B cell (primary cell): ENCODE measurements at regions not wholly inside any gene's neighbourhood (a gene's known extent, or its start where the extent isn't known, plus 50 kb on each side); places are given as distances from the start of the nearest gene placed in this dataset.

ENCODE experiments used
- ATAC-seq: fragments of 200-7000 bp; cut with Tn5 transposase; one replicate; pipeline ENCODE4 v1.10.0; 2021; ENCODE audit warnings: low read depth, mild to moderate bottlenecking, moderate number of reproducible peaks, moderate library complexity
- CTCF ChIA-PET: fragments of 350-600 bp; sonication (Branson Sonifier 250); formaldehyde crosslinking; loops from one replicate; lab custom pipeline; 2021; ENCODE audit warnings: antibody characterized with exemption, inconsistent platforms; lab: Charles Lee
- POLR2A ChIA-PET: fragments of 350-600 bp; sonication (Branson Sonifier 250); formaldehyde crosslinking; loops from one replicate; lab custom pipeline; 2021; ENCODE audit warnings: antibody characterized with exemption; lab: Charles Lee
- DNase-seq: peaks from one replicate; pipeline ENCODE4 v3.0.0; 2013
- H2AFZ ChIP-seq: 2 replicates; pipeline ENCODE4 v1.6.1; 2012; ENCODE audit warnings: mild to moderate bottlenecking, low read depth, low read length; ENCODE audit not compliant: insufficient read depth, poor library complexity, severe bottlenecking
- H3K27ac ChIP-seq, 2 donors: 1 replicate in 1 of 2; 2 replicates in 1 of 2; pipeline ENCODE4 v1.5.1; 2012 to 2013; ENCODE audit warnings: low read length in 2 of 2, mild to moderate bottlenecking in 2 of 2, moderate library complexity in 1 of 2
- H3K27me3 ChIP-seq, 4 experiments: fragments of 200-600 bp in 1 of 4; sonication (generic) in 1 of 4; replicated peaks in 1 of 4; 1 replicate in 2 of 4; 2 replicates in 2 of 4; pipeline versions ENCODE4 v1.6.1 to v1.7.0; 2013 to 2016; ENCODE audit warnings: low read length in 3 of 4, mild to moderate bottlenecking in 2 of 4, mixed read lengths in 1 of 4, moderate library complexity in 1 of 4; ENCODE audit not compliant: insufficient read depth in 4 of 4, control insufficient read depth in 3 of 4; ENCODE audit errors: control extremely low read depth in 1 of 4
- H3K36me3 ChIP-seq, 2 experiments: replicated peaks in 1 of 2; 1 replicate in 1 of 2; 2 replicates in 1 of 2; pipeline versions ENCODE4 v1.6.1 to v1.7.1; 2013; ENCODE audit warnings: low read length in 1 of 2; ENCODE audit not compliant: insufficient read depth in 2 of 2, control insufficient read depth in 1 of 2; ENCODE audit errors: control extremely low read depth in 1 of 2, extremely low read depth in 1 of 2
- H3K4me1 ChIP-seq, 2 donors: fragments of 200-600 bp in 1 of 2; sonication (generic) in 1 of 2; 1 replicate in 1 of 2; 2 replicates in 1 of 2; pipeline versions ENCODE4 v1.5.1 to v1.6.1; 2013 to 2017; ENCODE audit warnings: low read length in 2 of 2; ENCODE audit not compliant: control insufficient read depth in 2 of 2, insufficient read depth in 2 of 2
- H3K4me2 ChIP-seq: replicated peaks from 2 replicates; pipeline ENCODE3; 2012; ENCODE audit warnings: mild to moderate bottlenecking, low read depth, low read length; ENCODE audit not compliant: poor library complexity, severe bottlenecking
- H3K4me3 ChIP-seq, 5 experiments: fragments of 200-600 bp in 1 of 5; sonication (generic) in 1 of 5; 1 replicate in 3 of 5; 2 replicates in 2 of 5; pipeline versions ENCODE4 v1.5.1 to v1.7.0; 2011 to 2016; ENCODE audit warnings: low read length in 4 of 5, mild to moderate bottlenecking in 4 of 5, low read depth in 2 of 5, control low read depth in 1 of 5, moderate library complexity in 1 of 5; ENCODE audit not compliant: insufficient read depth in 1 of 5; ENCODE audit errors: control extremely low read depth in 1 of 5, extremely low read depth in 1 of 5
- H3K79me2 ChIP-seq: fragments of 200-600 bp; sonication (generic); one replicate; pipeline ENCODE4 v1.6.0; 2016; ENCODE audit warnings: low read length; ENCODE audit not compliant: control insufficient read depth, insufficient read depth
- H3K9ac ChIP-seq: fragments of 200-600 bp; sonication (generic); 2 replicates; pipeline ENCODE4 v1.6.1; 2017; ENCODE audit warnings: mild to moderate bottlenecking, low read length, moderate library complexity
- H3K9me3 ChIP-seq, 3 donors: one replicate each; pipeline versions ENCODE4 v1.6.1 to v1.7.1; 2013; ENCODE audit warnings: low read length in 2 of 3; ENCODE audit not compliant: control insufficient read depth in 2 of 3, insufficient read depth in 1 of 3; ENCODE audit errors: control extremely low read depth in 1 of 3
- H4K20me1 ChIP-seq: 2 replicates; pipeline ENCODE4 v1.6.0; 2012; ENCODE audit warnings: mild to moderate bottlenecking, low read length; ENCODE audit not compliant: insufficient read depth, control insufficient read depth, poor library complexity, severe bottlenecking
- H3K27ac Mint-ChIP-seq: one replicate; pipeline ENCODE4 v1.8.0; 2021; ENCODE audit warnings: mixed read lengths
- H3K27me3 Mint-ChIP-seq: one replicate; pipeline ENCODE4 v1.8.0; 2021; ENCODE audit warnings: mixed read lengths
- H3K4me1 Mint-ChIP-seq: one replicate; pipeline ENCODE4 v1.8.0; 2021; ENCODE audit warnings: mixed read lengths
- H3K4me3 Mint-ChIP-seq: one replicate; pipeline ENCODE4 v1.8.0; 2021; ENCODE audit warnings: mixed read lengths
- H3K9me3 Mint-ChIP-seq: one replicate; pipeline ENCODE4 v1.8.0; 2022; ENCODE audit warnings: mixed read lengths; ENCODE audit not compliant: insufficient read depth
- EZH2 ChIP-seq: IDR thresholded peaks from 2 replicates; pipeline ENCODE4 v1.6.1; 2012; ENCODE audit warnings: borderline replicate concordance, low read depth, mild to moderate bottlenecking, moderate library complexity, low read length; ENCODE audit not compliant: insufficient read depth, poor library complexity, severe bottlenecking
- WGBS: methylation state at CpG from one replicate; pipeline ENCODE4 v1.1.5; 2013; ENCODE audit warnings: missing lambda C conversion rate; ENCODE audit not compliant: insufficient coverage; 5-methylcytosine and 5-hydroxymethylcytosine counted together
- intact Hi-C: fragments of 100-400 bp; cut with micrococcal nuclease; formaldehyde crosslinking; loops from one replicate; pipeline ENCODE4 v1.10.0; 2022
- TF ChIP-seq, protein P1 (sequence below): fragments of 200-600 bp; IDR thresholded peaks from one replicate; pipeline ENCODE4 v1.8.0; 2022; ENCODE audit warnings: antibody characterized with exemption, mild to moderate bottlenecking

DNA sequence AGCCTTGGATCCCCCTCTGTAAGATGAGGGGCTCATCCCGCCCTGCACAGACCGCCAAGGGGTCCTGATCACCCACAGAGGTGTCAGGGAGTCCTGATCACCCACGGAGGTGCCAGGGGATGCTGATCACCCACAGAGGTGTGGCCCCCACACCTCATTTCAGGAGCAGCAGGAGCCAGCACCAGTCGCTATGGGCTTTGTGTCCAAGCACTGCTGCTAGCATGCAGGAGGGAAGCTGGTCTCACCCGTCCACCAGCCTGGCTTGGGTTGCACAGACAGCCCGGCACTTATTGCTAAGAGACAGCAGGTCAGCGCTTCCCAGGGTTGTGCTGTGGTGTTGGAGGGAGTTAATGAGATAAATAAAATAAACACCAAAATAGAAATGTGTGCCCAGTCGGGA, 88.5 kb downstream of the ADRA2C start:
- intact Hi-C loops = no loop called here
- no peak overlapping the region for H3K27ac Mint-ChIP-seq
- no peak overlapping the region for H3K9ac ChIP-seq
- H4K20me1 ChIP-seq = no peaks in the 10 kb centered on the region
- no peaks in the 10 kb centered on the region for H3K9me3 Mint-ChIP-seq
- H3K4me2 ChIP-seq = no peak overlapping the region
- no peak overlapping the region for H2AFZ ChIP-seq
- no peak overlapping the region for H3K27ac ChIP-seq
- TF ChIP-seq EZH2 = no peak
- TF ChIP-seq, protein P1, sequence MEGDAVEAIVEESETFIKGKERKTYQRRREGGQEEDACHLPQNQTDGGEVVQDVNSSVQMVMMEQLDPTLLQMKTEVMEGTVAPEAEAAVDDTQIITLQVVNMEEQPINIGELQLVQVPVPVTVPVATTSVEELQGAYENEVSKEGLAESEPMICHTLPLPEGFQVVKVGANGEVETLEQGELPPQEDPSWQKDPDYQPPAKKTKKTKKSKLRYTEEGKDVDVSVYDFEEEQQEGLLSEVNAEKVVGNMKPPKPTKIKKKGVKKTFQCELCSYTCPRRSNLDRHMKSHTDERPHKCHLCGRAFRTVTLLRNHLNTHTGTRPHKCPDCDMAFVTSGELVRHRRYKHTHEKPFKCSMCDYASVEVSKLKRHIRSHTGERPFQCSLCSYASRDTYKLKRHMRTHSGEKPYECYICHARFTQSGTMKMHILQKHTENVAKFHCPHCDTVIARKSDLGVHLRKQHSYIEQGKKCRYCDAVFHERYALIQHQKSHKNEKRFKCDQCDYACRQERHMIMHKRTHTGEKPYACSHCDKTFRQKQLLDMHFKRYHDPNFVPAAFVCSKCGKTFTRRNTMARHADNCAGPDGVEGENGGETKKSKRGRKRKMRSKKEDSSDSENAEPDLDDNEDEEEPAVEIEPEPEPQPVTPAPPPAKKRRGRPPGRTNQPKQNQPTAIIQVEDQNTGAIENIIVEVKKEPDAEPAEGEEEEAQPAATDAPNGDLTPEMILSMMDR = no peak
- H3K9me3 ChIP-seq = peaks cover 0 to 15% (median 0%) of the 10 kb centered on the region in 3 donors
- ChIA-PET POLR2A (no interaction called here), CTCF (no interaction called here)
- ATAC-seq (no peak), DNase-seq (no peak)
- H3K4me3 Mint-ChIP-seq = no peak overlapping the region
- H3K36me3 ChIP-seq = no peaks in the 10 kb centered on the region
- H3K79me2 ChIP-seq = no peaks in the 10 kb centered on the region
- no peaks in the 10 kb centered on the region for H3K4me1 Mint-ChIP-seq
- H3K27me3 ChIP-seq = peaks cover 0 to 4% (median 0%) of the 10 kb centered on the region in 4 experiments
- H3K4me3 ChIP-seq = no peak overlapping the region
- H3K27me3 Mint-ChIP-seq = peaks cover 21% of the 10 kb centered on the region
- 71% methylated on average over 5 of the region's 8 CpGs for WGBS
- no peaks in the 10 kb centered on the region for H3K4me1 ChIP-seq

DNA sequence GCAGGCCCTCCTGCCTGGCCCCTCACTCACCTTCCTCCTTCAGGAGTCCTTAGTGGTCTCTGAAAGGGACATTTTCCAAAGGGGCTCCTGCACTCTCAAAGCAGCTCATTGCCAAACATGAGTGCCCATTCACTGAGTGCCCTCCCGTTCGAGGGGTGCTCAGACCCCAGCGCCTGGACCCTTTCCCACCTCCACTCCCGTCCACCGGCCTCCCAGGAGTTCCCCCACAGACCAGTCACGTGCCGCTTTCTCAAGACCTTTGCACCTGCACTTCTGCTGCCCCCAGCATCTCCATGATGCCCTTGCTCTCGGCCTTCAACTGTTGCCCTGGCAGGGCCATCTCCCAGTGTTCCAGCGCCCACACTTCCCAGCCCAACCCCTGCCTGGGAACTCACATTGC, 89.5 kb downstream of the ADRA2C start:
- Histone ChIP-seq H2AFZ (no peak overlapping the region), H3K27me3 (peaks cover 0 to 7% (median 0%) of the 10 kb centered on the region in 4 experiments), H3K27ac (no peak overlapping the region), H3K9ac (no peak overlapping the region), H3K4me2 (no peak overlapping the region), H3K36me3 (no peaks in the 10 kb centered on the region), H3K4me3 (no peak overlapping the region), H3K4me1 (no peaks in the 10 kb centered on the region), H3K79me2 (no peaks in the 10 kb centered on the region), H3K9me3 (peaks cover 0 to 7% (median 0%) of the 10 kb centered on the region in 3 donors), H4K20me1 (no peaks in the 10 kb centered on the region)
- intact Hi-C loops = no loop called here
- no peak for DNase-seq
- 73% methylated on average over 9 of the region's 9 CpGs for WGBS
- Mint-ChIP-seq H3K27me3 (peaks cover 18% of the 10 kb centered on the region), H3K4me1 (no peaks in the 10 kb centered on the region), H3K9me3 (no peaks in the 10 kb centered on the region), H3K27ac (no peak overlapping the region), H3K4me3 (no peak overlapping the region)
- CTCF ChIA-PET = no interaction called here
- TF ChIP-seq, protein P1 = no peak
- TF ChIP-seq EZH2 = no peak
- no peak for ATAC-seq
- POLR2A ChIA-PET = no interaction called here
